ENCODE measurements at regions not wholly inside any gene's neighbourhood (a gene's known extent, or its start where the extent isn't known, plus 50 kb on each side); places are given as distances from the start of the nearest gene placed in this dataset.
"Not testable (repeated sequence)": the region's sequence is repeated elsewhere in the genome, so short reads cannot be mapped to it uniquely, and the experiment has no call there.

- TF ChIP-seq POLR2A (IDR thresholded peaks at IDR 0.05; ENCODE audit: low read depth, low read length); CTCF (conservative IDR thresholded peaks at IDR 0.05; ENCODE audit: low read depth, low read length); RAD21 (IDR thresholded peaks at IDR 0.05; ENCODE audit: low read length); FOS (IDR thresholded peaks at IDR 0.05; ENCODE audit: low read depth, low read length); CEBPB (IDR thresholded peaks at IDR 0.05; ENCODE audit: low read depth, low read length); BHLHE40 (IDR thresholded peaks at IDR 0.05; ENCODE audit: low read depth, low read length); SMC3 (IDR thresholded peaks at IDR 0.05; ENCODE audit: low read depth, low read length): not testable (repeated sequence)
- TF ChIP-seq, protein P1, sequence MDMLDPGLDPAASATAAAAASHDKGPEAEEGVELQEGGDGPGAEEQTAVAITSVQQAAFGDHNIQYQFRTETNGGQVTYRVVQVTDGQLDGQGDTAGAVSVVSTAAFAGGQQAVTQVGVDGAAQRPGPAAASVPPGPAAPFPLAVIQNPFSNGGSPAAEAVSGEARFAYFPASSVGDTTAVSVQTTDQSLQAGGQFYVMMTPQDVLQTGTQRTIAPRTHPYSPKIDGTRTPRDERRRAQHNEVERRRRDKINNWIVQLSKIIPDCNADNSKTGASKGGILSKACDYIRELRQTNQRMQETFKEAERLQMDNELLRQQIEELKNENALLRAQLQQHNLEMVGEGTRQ (IDR thresholded peaks at IDR 0.05; ENCODE audit: low read depth, low read length) = not testable (repeated sequence)
These were observed 80.9 kb downstream of the FH start for GRCh38 chr1:241438686-241439085.
